Transverse colon (tissue), 4 donors: ENCODE measurements at regions not wholly inside any gene's neighbourhood (a gene's known extent, or its start where the extent isn't known, plus 50 kb on each side); places are given as distances from the start of the nearest gene placed in this dataset.

Source experiments
- DNase-seq: peaks from one replicate; pipeline ENCODE4 v3.0.0-alpha.2; 2019
- H3K27ac ChIP-seq, 4 donors: fragments of 200-600 bp; sonication (generic); 2 replicates each; pipeline ENCODE4 v1.5.1; 2016 to 2018; ENCODE audit warnings: inconsistent platforms in 4 of 4
- H3K27me3 ChIP-seq: fragments of 200-600 bp; sonication (generic); 2 replicates; pipeline ENCODE4 v1.5.1; 2017; ENCODE audit warnings: inconsistent platforms
- H3K36me3 ChIP-seq, 4 donors: fragments of 200-600 bp; sonication (generic); 2 replicates each; pipeline ENCODE4 v1.5.1; 2017 to 2019; ENCODE audit warnings: inconsistent platforms in 4 of 4
- H3K4me1 ChIP-seq, 4 donors: fragments of 200-600 bp; sonication (generic); 2 replicates each; pipeline ENCODE4 v1.5.1; 2017 to 2020; ENCODE audit warnings: inconsistent platforms in 4 of 4
- H3K4me3 ChIP-seq, 4 donors: fragments of 200-600 bp; sonication (generic); 1 replicate in 1 of 4; 2 replicates in 3 of 4; pipeline versions ENCODE4 v1.5.1 to v1.6.1; 2017 to 2019; ENCODE audit warnings: inconsistent platforms in 4 of 4
- H3K9me3 ChIP-seq, 2 donors: fragments of 200-600 bp; sonication (generic); 2 replicates each; pipeline ENCODE4 v1.5.1; 2017 to 2019; ENCODE audit warnings: inconsistent platforms in 2 of 2
- EP300 ChIP-seq: sonication (generic); formaldehyde crosslinking; IDR thresholded peaks from one replicate; pipeline ENCODE4 v1.6.1; 2017; ENCODE audit warnings: antibody characterized with exemption, low read depth
- POLR2A ChIP-seq: fragments of 450-650 bp; IDR thresholded peaks from one replicate; pipeline ENCODE4 v1.6.1; 2016; ENCODE audit warnings: antibody characterized with exemption, mild to moderate bottlenecking, moderate library complexity
- POLR2AphosphoS5 ChIP-seq, 3 donors: sonication (generic); formaldehyde crosslinking; IDR thresholded peaks; one replicate each; pipeline ENCODE4 v1.6.1; 2016; ENCODE audit warnings: antibody characterized with exemption in 3 of 3
- WGBS, 2 donors: methylation state at CpG; one replicate each; pipeline ENCODE4 v1.1.5; 2018; ENCODE audit warnings: low coverage in 1 of 2; 5-methylcytosine and 5-hydroxymethylcytosine counted together
- in situ Hi-C, 4 donors: fragments of 200-750 bp; cut with MboI; loops; one replicate each; pipeline versions ENCODE4 v1.15.0 to v1.15.1; 2017; ENCODE audit warnings: low sequenced_read_pairs in 3 of 4, low pct_ligation_motif_present in 1 of 4, low pct_unique_long_range_greater_than_20kb in 1 of 4
- intact Hi-C: fragments of 100-400 bp; cut with DNase I; formaldehyde crosslinking; loops from one replicate; pipeline ENCODE4 v1.15.1; 2023; ENCODE audit warnings: low total_unique reads
- TF ChIP-seq, protein P1 (sequence below), 5 experiments: fragments of 200-600 bp in 3 of 5; fragments of 450-650 bp in 2 of 5; sonication (generic) in 3 of 5; IDR thresholded peaks; 1 replicate in 2 of 5; 2 replicates in 3 of 5; pipeline ENCODE4 v1.5.1; 2016 to 2017; ENCODE audit warnings: antibody characterized with exemption in 5 of 5, inconsistent platforms in 3 of 5, mild to moderate bottlenecking in 2 of 5, moderate library complexity in 1 of 5

DNA sequence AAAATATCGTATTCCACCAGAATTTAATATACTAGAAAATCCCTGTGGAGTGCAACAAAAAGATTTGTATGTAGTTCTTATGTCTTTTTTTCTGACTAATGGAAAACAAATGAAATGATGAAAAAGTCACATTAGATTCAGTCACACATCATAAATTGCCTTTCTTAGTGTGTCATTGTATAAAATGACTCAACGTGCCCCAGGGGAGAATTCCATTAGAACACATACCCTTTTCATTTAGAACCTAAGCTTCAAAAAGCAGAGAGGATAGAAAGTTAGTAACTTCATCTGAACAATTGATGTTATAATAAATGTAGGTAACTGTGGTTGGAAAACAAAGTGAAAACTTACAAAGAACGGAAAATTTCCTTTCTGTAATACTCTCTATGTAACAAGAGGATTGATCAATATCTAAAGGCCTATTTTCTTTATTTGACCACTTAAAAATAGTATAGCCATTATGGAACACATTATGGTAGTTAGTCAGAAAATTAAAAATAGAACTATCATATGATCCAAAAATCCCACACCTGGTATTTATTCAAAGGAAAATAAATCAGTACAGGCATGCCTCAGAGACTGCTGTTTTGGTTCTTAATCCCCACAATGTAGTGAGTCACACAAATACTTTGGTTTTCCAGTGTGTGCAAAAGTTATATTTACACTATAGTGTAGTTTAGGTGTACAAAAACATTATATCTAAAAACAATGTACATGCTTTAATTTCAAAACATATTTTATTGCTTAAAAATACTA is 1016.1 kb downstream of the KCNT2 start:
- Histone ChIP-seq H3K36me3 (no peaks in the 10 kb centered on the region), H3K4me1 (peaks cover 0 to 14% (median 5%) of the 10 kb centered on the region in 4 donors), H3K9me3 (no peaks in the 10 kb centered on the region), H3K27me3 (no peaks in the 10 kb centered on the region), H3K4me3 (no peak overlapping the region), H3K27ac (no peak overlapping the region)
- no peak for DNase-seq
- intact Hi-C loops: no loop called here
- TF ChIP-seq POLR2AphosphoS5 (IDR thresholded peaks at IDR 0.05) (no peak), POLR2A (no peak), EP300 (no peak)
- TF ChIP-seq, protein P1, sequence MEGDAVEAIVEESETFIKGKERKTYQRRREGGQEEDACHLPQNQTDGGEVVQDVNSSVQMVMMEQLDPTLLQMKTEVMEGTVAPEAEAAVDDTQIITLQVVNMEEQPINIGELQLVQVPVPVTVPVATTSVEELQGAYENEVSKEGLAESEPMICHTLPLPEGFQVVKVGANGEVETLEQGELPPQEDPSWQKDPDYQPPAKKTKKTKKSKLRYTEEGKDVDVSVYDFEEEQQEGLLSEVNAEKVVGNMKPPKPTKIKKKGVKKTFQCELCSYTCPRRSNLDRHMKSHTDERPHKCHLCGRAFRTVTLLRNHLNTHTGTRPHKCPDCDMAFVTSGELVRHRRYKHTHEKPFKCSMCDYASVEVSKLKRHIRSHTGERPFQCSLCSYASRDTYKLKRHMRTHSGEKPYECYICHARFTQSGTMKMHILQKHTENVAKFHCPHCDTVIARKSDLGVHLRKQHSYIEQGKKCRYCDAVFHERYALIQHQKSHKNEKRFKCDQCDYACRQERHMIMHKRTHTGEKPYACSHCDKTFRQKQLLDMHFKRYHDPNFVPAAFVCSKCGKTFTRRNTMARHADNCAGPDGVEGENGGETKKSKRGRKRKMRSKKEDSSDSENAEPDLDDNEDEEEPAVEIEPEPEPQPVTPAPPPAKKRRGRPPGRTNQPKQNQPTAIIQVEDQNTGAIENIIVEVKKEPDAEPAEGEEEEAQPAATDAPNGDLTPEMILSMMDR (IDR thresholded peaks at IDR 0.05): no peak
- 79 to 81% methylated on average over 3 of the region's 3 CpGs for WGBS, 2 donors
- in situ Hi-C loops: no loop called here

DNA sequence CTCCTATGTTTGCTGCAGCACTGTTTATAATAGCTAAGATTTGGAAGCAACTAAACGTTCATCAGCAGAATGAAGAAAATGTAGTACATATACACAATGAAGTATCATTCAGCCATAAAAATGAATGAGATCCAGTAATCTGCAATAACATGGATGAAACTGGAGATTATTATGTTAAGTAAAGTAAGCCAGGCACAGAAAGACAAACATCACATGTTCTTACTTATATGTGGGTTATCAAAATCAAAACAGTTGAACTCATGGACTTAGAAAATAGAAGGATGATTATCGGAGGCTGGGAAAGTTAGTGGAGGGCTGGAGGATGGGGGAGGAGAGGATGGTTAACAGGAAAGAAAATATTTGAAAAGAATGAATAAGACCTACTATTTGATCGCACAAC is 1017.6 kb downstream of the KCNT2 start:
- in situ Hi-C loops (no loop called here), intact Hi-C loops (no loop called here)

DNA sequence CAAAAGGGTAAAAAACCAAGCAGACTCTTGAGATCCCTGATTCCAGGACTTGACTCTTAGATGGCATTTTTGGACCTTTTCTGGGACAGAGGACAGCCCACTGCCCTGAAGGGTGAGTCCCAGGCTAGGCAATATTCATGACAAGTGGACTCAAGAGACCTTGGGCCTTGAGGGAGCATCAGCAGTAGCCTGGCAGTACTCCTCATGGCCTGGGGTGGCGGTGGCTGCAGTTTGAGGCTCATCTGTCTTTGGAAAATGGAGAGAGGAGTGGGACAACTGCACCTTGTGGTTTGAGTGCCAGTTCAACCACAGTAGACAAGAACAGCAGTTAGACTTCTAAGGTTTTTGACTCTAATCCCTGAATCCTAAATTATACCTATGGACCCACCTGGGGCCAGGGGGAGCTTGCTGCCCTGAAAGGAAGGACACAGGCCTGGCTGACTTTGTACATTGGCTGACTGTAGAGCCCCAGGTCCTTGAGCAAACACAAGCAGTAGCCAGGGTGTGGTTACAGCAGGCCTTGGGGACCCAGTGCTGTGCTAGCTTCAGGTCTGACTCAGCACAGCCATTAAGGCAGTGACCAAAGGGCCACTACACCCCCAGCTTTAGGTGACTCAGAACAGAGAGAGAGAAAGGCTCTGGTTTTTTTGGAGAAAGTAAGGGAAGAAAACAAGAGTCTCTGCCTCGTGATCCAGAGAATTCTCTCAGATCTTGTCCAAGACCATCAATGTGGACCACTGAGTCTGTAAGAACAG is 1023.2 kb downstream of the KCNT2 start:
- whole genome bisulfite sequencing, 2 donors: 50 to 81% methylated on average over 1 to 2 of the region's 2 CpGs

More for the DNA sequence above, 1017.6 kb downstream of the KCNT2 start:
- 43 to 64% methylated on average over 3 of the region's 3 CpGs for WGBS, 2 donors
- TF ChIP-seq POLR2AphosphoS5 (IDR thresholded peaks at IDR 0.05): no peak
- no peak for TF ChIP-seq EP300
- TF ChIP-seq, protein P1 (IDR thresholded peaks at IDR 0.05): no peak
- no peak for TF ChIP-seq POLR2A
- Histone ChIP-seq H3K27ac (no peak overlapping the region), H3K36me3 (no peaks in the 10 kb centered on the region), H3K27me3 (no peaks in the 10 kb centered on the region), H3K9me3 (no peaks in the 10 kb centered on the region), H3K4me1 (peaks cover 0 to 14% (median 5%) of the 10 kb centered on the region in 4 donors), H3K4me3 (no peak overlapping the region)
- no peak for DNase-seq

DNA sequence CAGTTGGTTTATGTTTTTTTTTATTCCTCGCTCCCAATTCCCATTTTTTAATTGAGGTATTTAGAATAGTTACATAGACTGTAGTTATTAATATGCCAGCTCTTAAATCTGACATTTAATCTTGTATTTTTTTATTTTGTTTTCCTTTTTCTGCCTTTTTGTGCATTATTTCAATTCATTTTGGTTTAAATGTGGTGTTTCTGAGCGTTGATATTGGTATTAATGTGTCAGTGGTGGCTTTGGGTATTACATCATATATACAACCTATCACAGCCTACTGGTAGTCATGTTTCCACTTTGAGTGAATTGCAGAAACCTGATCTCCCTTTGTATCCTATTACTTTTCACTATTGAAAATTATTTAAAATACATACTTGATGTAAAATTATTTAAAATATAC is 1027.3 kb downstream of the KCNT2 start:
- H3K27me3 ChIP-seq: no peaks in the 10 kb centered on the region
- TF ChIP-seq EP300 (no peak), POLR2A (no peak)
- TF ChIP-seq, protein P1 (IDR thresholded peaks at IDR 0.05): peak in 3 of 5 experiments; percentile 10 to 29 (median 22)
- in situ Hi-C loops: no loop called here

More for the DNA sequence above, 1023.2 kb downstream of the KCNT2 start:
- Histone ChIP-seq H3K27ac (no peak overlapping the region), H3K36me3 (no peaks in the 10 kb centered on the region), H3K27me3 (no peaks in the 10 kb centered on the region), H3K4me1 (peaks cover 0 to under 1% (median 0%) of the 10 kb centered on the region in 4 donors), H3K9me3 (no peaks in the 10 kb centered on the region), H3K4me3 (no peak overlapping the region)
- TF ChIP-seq POLR2A (no peak), POLR2AphosphoS5 (IDR thresholded peaks at IDR 0.05) (no peak), EP300 (no peak)
- TF ChIP-seq, protein P1 (IDR thresholded peaks at IDR 0.05): no peak
- intact Hi-C loops: no loop called here
- DNase-seq: peak; percentile 36
- in situ Hi-C loops: no loop called here

More for the DNA sequence above, 1027.3 kb downstream of the KCNT2 start:
- 75 to 81% methylated on average over 2 of the region's 2 CpGs for WGBS, 2 donors
- intact Hi-C loops: no loop called here
- Histone ChIP-seq H3K9me3 (no peaks in the 10 kb centered on the region), H3K27ac (no peak overlapping the region), H3K36me3 (no peaks in the 10 kb centered on the region), H3K4me1 (peaks cover 0 to 6% (median 3%) of the 10 kb centered on the region in 4 donors), H3K4me3 (no peak overlapping the region)
- DNase-seq: no peak
